ENCODE measurements at regions not wholly inside any gene's neighbourhood (a gene's known extent, or its start where the extent isn't known, plus 50 kb on each side); places are given as distances from the start of the nearest gene placed in this dataset.

DNA sequence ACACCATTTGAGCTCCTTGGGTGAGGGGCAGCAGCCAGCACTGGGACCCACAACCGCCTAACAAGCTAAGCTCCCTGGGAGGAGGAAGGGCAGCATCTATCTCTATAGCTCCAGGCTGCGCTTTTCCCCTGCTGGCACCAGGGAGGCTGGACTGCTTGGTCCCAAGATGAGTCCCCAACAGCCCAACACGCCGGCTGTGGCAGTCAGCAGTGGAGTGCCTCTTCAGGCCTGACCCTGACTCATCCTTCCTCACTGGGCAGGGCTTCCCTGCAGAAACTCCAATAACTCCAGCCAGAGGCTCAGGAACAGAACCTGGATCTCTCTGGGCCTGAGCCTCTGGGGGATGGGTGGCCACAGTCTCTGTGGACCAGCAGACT, 113.7 kb upstream of the ADAMTS16 start:
- ChIA-PET CTCF (no interaction called here), POLR2A (no interaction called here)
- TF ChIP-seq FOXM1 (IDR thresholded peaks at IDR 0.05; ENCODE audit: borderline replicate concordance): no peak
- no peak for DNase-seq (ENCODE audit: extremely low spot score)

- TF ChIP-seq FOXK2 (IDR thresholded peaks at IDR 0.05) (no peak), SP1 (IDR thresholded peaks at IDR 0.05) (no peak), HDGF (IDR thresholded peaks at IDR 0.05; ENCODE audit: borderline replicate concordance) (no peak), BHLHE40 (IDR thresholded peaks at IDR 0.05; ENCODE audit: borderline replicate concordance) (no peak), SUZ12 (IDR thresholded peaks at IDR 0.05) (no peak), NFRKB (IDR thresholded peaks at IDR 0.05) (no peak), ARNT (IDR thresholded peaks at IDR 0.05) (no peak), FOXM1 (IDR thresholded peaks at IDR 0.05; ENCODE audit: borderline replicate concordance) (no peak), TARDBP (IDR thresholded peaks at IDR 0.05) (no peak), CTBP1 (IDR thresholded peaks at IDR 0.05; ENCODE audit: borderline replicate concordance) (no peak), ZNF384 (IDR thresholded peaks at IDR 0.05) (no peak), LEF1 (IDR thresholded peaks at IDR 0.05; ENCODE audit: borderline replicate concordance) (no peak), PKNOX1 (IDR thresholded peaks at IDR 0.05) (no peak), FOXA1 (IDR thresholded peaks at IDR 0.05) (no peak), L3MBTL2 (conservative IDR thresholded peaks at IDR 0.05) (no peak), ELF4 (IDR thresholded peaks at IDR 0.05) (no peak)
- ChIA-PET CTCF (no interaction called here), POLR2A (no interaction called here)
- DNase-seq (ENCODE audit: extremely low spot score): no peak
Observed at GRCh38 chr5:5031665-5032064, 108.5 kb upstream of the ADAMTS16 start.

DNA sequence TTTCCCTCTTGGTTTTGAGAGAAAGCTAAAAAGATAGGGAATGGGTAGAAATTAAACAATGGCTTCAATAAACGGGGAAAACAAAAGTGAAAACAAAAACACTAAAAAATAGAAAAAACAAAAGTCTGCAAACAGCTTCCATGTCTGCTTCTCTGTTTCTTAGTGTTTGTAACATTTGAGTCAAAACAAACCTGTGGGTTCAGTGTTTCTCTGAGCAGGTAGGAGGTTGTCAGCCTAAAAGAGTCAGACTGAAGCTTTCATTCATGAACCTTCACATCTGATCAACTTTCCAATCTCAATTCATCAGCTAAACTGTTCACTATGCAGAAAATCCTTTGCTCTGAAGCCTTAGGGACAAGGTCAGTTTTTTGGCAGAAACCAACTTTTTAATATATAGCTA, 102.5 kb upstream of the ADAMTS16 start:
- ChIA-PET POLR2A (no interaction called here), CTCF (no interaction called here)
- no peak for TF ChIP-seq NFRKB (IDR thresholded peaks at IDR 0.05)
- TF ChIP-seq SUZ12 (IDR thresholded peaks at IDR 0.05): no peak
- no peak for TF ChIP-seq LEF1 (IDR thresholded peaks at IDR 0.05; ENCODE audit: borderline replicate concordance)
- no peak for TF ChIP-seq ARNT (IDR thresholded peaks at IDR 0.05)
- TF ChIP-seq FOXK2 (IDR thresholded peaks at IDR 0.05): no peak
- no peak for TF ChIP-seq SP1 (IDR thresholded peaks at IDR 0.05)
- no peak for TF ChIP-seq TARDBP (IDR thresholded peaks at IDR 0.05)
- TF ChIP-seq ZNF384 (IDR thresholded peaks at IDR 0.05): no peak
- no peak for TF ChIP-seq HDGF (IDR thresholded peaks at IDR 0.05; ENCODE audit: borderline replicate concordance)
- TF ChIP-seq FOXA1 (IDR thresholded peaks at IDR 0.05): no peak
- no peak for TF ChIP-seq L3MBTL2 (conservative IDR thresholded peaks at IDR 0.05)
- TF ChIP-seq BHLHE40 (IDR thresholded peaks at IDR 0.05; ENCODE audit: borderline replicate concordance): no peak
- no peak for TF ChIP-seq CTBP1 (IDR thresholded peaks at IDR 0.05; ENCODE audit: borderline replicate concordance)
- no peak for TF ChIP-seq FOXM1 (IDR thresholded peaks at IDR 0.05; ENCODE audit: borderline replicate concordance)
- no peak for TF ChIP-seq ELF4 (IDR thresholded peaks at IDR 0.05)
- TF ChIP-seq PKNOX1 (IDR thresholded peaks at IDR 0.05): no peak
- no peak for DNase-seq (ENCODE audit: extremely low spot score)

GRCh38 chr5:5039918-5040317, 100.2 kb upstream of the ADAMTS16 start:
- POLR2A ChIA-PET: no interaction called here
- CTCF ChIA-PET: no interaction called here
- DNase-seq (ENCODE audit: extremely low spot score): no peak
- TF ChIP-seq L3MBTL2 (conservative IDR thresholded peaks at IDR 0.05): no peak
- no peak for TF ChIP-seq LEF1 (IDR thresholded peaks at IDR 0.05; ENCODE audit: borderline replicate concordance)
- no peak for TF ChIP-seq SUZ12 (IDR thresholded peaks at IDR 0.05)
- TF ChIP-seq HDGF (IDR thresholded peaks at IDR 0.05; ENCODE audit: borderline replicate concordance): no peak
- TF ChIP-seq CTBP1 (IDR thresholded peaks at IDR 0.05; ENCODE audit: borderline replicate concordance): no peak

- ChIA-PET POLR2A (no interaction called here), CTCF (no interaction called here)
- no peak for TF ChIP-seq SP1 (IDR thresholded peaks at IDR 0.05)
- no peak for TF ChIP-seq CTBP1 (IDR thresholded peaks at IDR 0.05; ENCODE audit: borderline replicate concordance)
- no peak for TF ChIP-seq FOXK2 (IDR thresholded peaks at IDR 0.05)
- TF ChIP-seq FOXA1 (IDR thresholded peaks at IDR 0.05): no peak
- TF ChIP-seq ZNF384 (IDR thresholded peaks at IDR 0.05): no peak
- no peak for DNase-seq (ENCODE audit: extremely low spot score)
Observed at GRCh38 chr5:5040712-5041111, 99.4 kb upstream of the ADAMTS16 start.

GRCh38 chr5:5042806-5043205, 97.3 kb upstream of the ADAMTS16 start:
- no peak for TF ChIP-seq CTBP1 (IDR thresholded peaks at IDR 0.05; ENCODE audit: borderline replicate concordance)
- no peak for TF ChIP-seq SP1 (IDR thresholded peaks at IDR 0.05)
- TF ChIP-seq HDGF (IDR thresholded peaks at IDR 0.05; ENCODE audit: borderline replicate concordance): no peak
- TF ChIP-seq FOXA1 (IDR thresholded peaks at IDR 0.05): no peak
- TF ChIP-seq SUZ12 (IDR thresholded peaks at IDR 0.05): no peak
- TF ChIP-seq LEF1 (IDR thresholded peaks at IDR 0.05; ENCODE audit: borderline replicate concordance): no peak
- TF ChIP-seq L3MBTL2 (conservative IDR thresholded peaks at IDR 0.05): no peak
- no peak for TF ChIP-seq BHLHE40 (IDR thresholded peaks at IDR 0.05; ENCODE audit: borderline replicate concordance)
- TF ChIP-seq TARDBP (IDR thresholded peaks at IDR 0.05): no peak
- no peak for TF ChIP-seq FOXK2 (IDR thresholded peaks at IDR 0.05)
- no peak for TF ChIP-seq ZNF384 (IDR thresholded peaks at IDR 0.05)
- TF ChIP-seq ELF4 (IDR thresholded peaks at IDR 0.05): no peak
- no peak for TF ChIP-seq FOXM1 (IDR thresholded peaks at IDR 0.05; ENCODE audit: borderline replicate concordance)
- no peak for TF ChIP-seq ARNT (IDR thresholded peaks at IDR 0.05)
- TF ChIP-seq NFRKB (IDR thresholded peaks at IDR 0.05): no peak
- TF ChIP-seq PKNOX1 (IDR thresholded peaks at IDR 0.05): no peak
- CTCF ChIA-PET: no interaction called here
- POLR2A ChIA-PET: no interaction called here
- DNase-seq (ENCODE audit: extremely low spot score): no peak

DNA sequence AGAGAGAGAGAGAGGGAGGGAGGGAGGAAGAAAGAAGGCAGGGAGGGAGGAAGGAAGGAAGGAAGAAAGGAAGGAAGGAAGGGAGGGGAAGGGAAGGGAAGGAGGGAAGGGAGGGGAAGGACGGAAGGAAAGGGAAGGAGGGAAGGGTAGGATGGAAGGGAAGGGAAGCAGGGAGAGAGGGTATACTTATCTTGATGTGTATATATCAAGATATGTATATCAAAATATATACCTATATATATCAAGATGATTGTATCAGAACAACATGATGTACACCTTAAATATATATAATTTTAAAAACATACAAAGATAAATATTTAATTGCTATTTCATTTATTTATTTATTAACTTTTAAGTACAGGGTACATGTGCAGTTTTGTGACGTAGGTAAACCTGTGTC, 96.8 kb upstream of the ADAMTS16 start:
- POLR2A ChIA-PET: no interaction called here
- TF ChIP-seq L3MBTL2 (conservative IDR thresholded peaks at IDR 0.05) (no peak), SUZ12 (IDR thresholded peaks at IDR 0.05) (no peak)
- CTCF ChIA-PET: no interaction called here
- no peak for DNase-seq (ENCODE audit: extremely low spot score)

All from HEK293T (cell line).